Activated CD8-positive, alpha-beta memory T cell treated with anti-CD3 and anti-CD28 coated beads for 48 hours (primary cell): ENCODE measurements at regions not wholly inside any gene's neighbourhood (a gene's known extent, or its start where the extent isn't known, plus 50 kb on each side); places are given as distances from the start of the nearest gene placed in this dataset.

Source experiments
- DNase-seq, 3 experiments: peaks; one replicate each; pipeline ENCODE4 v3.0.0-alpha.2; 2020; ENCODE audit warnings: low read depth in 2 of 3, low spot score in 2 of 3

DNA sequence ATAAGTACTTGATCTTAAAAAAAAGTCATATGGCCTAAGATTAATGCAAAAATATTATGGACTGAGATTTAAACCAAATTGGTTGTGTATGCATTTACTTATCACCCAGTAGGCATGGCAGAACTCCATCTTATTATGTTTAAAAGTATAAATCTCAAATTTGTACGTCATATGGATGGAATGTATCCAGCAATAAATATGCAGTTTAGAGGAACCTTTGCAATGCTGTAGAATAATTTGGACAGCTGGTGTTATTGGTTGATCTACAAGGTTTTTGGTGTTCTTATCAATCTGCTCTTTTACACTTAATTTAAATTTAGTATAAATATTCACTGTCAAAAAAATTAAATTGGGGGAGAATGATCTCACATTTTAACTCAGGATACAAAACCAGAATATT, 640.2 kb downstream of the SATB2 start:
- no peak for DNase-seq

DNA sequence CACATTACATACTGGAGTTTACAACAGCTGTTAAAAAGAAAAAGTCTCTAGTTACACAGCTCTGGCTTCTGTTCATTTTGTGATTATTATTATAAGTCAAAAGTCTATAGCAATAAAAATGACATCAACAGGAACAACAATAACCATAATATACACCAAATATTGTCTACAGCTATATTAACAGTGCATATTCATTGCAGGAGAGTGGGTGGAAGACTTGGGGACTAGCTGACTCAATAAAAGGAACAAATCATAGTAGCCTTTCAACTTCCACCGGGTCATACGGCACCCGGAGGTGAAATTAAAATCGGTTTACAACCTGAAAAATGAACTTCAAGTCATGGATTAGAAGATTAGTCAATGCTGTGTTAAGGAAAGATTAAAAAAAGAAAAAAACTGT, 642.1 kb downstream of the SATB2 start:
- DNase-seq, result no peak

DNA sequence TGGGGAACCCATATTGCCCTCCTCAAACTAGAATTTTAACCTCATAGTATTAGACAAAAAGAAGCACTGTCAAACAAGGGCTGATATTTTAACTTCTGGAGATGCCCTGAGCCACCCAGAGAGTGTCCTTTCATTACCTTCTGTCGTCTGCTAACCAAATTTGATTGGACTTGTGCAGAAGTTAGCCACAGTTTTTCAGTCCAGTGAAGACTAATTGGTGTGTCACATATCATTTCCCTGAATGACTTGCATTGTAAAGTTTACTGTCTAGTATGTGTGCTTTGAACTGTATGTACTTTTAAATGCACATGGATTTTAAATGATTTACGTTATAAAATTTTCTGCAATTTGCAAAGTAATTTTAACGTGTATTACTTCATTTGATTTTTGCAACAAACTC, 646.5 kb downstream of the SATB2 start:
- DNase-seq, result no peak

DNA sequence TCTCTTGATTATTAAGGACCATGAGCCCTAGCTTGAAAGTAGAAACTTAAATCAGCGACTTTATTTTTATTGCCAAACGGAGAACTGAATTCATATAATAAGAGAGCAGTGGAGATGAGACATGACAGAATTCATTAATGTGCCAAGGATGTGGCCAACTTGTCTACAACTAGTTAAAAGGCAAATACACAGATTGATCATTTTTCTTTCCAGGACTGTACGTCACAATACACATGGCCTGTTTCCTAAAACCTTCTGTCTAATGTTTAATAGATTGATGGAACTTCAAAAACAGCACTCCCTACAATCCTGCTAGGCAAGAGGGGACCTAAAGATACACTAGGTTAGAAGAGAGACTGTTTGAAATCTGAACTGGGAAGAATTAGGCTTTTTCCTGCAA, 647.8 kb downstream of the SATB2 start:
- no peak for DNase-seq

DNA sequence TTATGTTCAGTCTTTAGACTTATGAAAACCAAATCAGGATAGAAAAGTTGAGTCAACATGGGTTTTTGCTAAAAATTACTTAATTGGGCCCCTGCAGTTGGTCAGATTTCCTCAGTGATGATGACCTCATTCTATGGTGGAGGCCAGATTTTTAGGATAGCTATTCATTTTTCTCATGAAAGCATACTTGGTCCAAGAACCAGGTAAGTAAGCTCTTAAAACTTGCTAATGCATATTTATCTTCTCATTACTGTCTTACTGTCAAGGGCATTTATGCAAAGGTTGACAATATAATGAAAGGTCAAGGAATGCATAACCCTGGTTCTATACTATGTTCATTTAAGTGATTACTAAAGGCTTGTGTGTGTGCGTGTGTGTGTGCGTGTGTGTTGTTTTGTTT, 650.6 kb downstream of the SATB2 start:
- DNase-seq, result no peak

DNA sequence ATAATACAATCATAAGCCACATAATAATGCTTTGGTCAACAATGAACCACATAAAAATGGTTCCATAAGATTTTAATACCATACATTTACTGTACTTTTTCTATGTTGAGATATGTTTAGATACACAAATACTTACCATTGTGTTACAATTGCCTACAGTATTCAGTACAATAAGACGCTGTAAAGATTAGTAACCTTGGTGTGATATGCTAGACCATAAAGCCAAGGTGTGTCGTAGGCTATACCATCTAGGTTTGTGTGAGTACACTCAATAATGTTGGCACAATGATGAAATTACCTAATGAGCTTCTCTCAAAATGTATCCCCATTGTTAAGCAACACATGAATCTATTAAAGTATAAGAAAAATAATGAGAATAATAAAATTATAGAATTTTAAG, 662.3 kb downstream of the SATB2 start:
- no peak for DNase-seq

DNA sequence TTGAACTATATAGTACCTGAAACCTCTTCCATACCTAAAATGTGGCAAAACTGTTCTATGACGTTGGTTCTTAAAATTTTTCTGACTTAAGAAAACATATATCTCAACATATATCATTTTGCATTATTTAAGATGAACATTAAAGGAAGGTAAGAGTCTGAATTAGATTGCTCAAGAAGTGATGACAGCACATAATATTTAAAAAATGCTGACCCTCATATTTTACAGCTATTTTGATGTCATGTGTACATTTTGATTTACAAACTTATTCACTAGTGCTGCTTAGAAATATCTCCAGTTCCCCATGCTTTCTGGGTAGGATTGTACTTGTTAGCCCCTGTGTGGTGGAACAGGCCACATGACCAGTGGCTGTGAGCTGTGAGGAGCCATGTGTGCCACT, 666.1 kb downstream of the SATB2 start:
- no peak for DNase-seq

DNA sequence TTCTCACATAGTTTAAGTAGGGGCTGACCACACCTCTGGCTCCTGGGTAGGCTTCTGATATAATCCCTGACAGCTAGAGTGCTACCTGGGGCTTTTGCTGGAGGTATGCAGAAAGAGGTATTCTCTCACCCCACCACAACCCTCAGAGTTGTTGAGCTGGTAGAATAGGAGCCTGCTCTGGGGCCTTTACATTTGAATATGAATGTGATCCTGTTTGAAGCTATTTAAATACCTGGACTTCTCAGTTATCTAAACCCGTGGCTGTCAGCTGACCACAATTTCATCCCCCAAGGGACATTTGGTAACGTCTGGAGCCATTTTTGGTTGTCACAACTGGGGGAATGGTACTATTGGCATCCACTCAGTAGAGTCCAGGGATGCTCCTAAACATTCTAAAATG, 669.1 kb downstream of the SATB2 start:
- no peak for DNase-seq

DNA sequence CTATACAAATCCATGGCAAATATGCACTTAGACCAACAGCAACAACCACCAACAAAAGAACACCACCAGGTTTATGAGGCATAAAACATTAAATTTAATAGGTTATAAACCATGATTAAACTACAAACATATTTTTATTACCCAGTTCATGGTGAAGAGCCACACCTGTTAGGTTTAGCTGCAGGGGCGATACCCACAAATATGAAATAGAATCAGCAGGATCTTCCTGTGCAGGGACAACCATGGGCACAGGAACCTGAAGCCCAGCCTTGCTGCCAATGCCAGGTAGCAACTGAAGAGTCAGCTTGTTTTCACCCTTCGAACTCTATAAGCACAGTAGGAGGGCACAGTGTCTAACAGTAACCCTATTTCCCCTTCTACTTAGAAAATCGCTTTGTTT, 675.0 kb downstream of the SATB2 start:
- DNase-seq, result no peak

DNA sequence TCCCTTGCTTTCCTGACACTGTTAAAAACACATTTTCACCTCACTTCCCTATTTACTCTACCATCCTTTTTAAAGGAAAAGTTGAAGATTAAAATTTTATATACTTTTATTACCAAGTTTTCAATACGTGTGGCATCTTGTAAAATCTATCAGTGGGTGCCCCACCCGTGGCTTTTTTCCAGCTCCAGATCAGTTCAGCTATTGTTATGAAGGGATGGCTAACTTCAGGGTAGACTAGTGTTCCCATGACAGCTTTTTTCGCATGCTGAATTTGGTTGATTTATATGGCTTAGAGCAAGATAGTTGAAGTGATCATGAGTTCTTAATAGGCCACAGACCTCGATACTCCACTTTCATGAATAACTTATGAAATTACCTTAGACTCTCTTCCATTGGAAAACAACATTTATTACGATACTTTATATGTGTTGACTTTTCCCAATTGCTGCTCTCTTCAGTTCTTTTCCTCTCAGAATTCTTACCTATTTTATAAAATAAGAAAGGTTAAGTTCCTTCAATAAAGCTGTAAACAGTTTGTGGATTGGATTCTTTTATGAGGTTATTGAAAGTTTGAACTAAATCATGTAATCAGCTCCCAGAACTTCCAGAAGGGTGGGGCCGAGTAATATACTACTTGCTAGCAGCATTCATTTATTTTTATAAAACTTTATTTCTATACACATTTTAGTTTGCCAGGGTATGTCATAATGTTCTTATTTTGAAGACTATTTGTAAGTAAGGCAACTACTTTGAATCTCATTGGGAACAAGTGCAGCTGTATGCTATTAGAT, 680.9 kb downstream of the SATB2 start:
- no peak for DNase-seq

DNA sequence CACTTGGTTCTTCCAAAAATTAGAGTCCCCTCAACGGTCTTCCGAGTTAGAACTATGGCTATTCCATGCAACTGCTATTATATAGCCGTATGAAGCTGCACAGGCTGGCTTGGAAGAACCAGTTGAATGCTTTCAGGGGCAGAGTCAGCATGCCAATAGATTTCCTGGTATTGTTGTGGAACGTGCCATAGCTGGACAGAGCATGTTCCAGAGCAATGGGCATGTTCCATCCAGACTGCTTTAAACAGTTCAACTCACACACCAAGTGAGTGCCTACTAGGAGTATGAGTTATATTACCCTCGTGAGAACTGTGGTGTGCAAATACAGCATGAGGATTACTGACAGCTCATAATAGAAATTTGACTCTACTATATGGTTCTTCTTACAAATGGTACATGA, 682.0 kb downstream of the SATB2 start:
- DNase-seq, result no peak

DNA sequence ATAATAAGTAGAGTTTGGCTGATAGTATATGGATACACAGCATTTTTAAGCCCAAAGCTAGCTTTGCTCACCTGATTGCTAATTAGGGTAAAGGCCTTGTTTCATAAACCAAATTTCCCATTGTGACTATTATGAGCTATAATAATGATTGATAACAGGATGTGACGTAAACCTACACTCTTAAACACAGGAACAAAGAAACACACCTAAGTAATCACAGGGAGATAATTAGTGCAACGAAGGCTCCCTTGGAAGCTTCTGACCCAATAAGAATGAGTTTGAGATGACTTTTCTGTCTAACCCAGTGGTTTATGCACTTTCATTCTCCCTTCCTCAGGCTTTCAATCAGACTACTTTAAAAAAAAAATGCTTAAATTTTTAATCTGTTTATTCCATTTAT, 683.2 kb downstream of the SATB2 start:
- no peak for DNase-seq

DNA sequence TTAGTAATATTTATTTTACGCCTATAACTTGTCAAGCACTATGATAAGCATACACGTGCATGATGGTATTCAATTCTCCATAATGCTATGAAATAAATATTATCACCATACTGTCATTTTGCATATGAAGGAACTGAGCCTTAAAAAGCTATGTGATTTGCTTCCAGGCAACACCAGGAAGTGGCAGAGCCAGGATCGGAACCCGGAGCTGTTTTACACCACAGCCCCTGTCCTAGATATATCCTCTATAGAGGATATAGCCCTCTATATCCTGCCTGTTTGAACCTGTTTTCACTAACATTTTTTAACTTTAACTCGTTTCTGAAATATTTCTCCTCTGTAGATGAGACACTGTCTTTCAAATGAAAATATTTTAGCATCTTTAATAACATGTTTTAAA, 690.0 kb downstream of the SATB2 start:
- DNase-seq, result no peak

DNA sequence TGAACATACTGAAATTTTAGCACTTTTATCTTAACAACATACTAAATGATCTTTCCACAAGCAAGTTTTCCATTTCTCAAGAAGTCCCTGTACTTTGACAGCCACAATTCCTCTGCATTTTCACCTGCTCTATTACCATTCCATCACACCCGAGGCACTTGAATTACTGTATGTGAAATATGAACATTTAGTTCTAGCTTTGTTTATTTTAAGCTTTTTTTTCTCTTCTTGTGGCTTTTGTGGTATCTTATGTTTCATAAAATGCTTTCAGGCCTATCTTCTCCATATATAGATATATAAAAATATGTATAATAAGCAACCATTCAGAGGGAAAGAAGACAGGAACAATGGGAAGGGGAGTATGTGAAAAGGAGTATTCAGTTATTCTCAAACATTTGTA, 693.9 kb downstream of the SATB2 start:
- no peak for DNase-seq

DNA sequence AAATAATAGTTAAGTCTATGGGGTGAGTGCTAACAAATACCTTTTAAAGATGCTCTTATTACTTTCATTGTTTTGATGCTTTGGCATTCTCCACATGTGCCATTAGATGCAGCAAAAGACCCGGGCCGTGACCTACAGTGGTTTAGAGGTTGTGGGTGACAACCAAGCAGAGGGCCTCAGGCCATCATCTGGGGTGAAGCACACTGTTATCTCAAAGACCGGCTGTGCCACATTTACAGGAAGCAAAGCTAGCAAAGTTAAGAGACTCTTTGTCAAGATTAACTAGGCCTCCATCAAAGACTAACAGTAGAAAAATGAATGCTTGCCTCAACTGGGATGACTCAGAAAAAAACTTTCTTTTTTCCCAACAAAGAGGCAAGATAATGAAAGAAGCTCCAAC, 695.3 kb downstream of the SATB2 start:
- DNase-seq, result no peak

DNA sequence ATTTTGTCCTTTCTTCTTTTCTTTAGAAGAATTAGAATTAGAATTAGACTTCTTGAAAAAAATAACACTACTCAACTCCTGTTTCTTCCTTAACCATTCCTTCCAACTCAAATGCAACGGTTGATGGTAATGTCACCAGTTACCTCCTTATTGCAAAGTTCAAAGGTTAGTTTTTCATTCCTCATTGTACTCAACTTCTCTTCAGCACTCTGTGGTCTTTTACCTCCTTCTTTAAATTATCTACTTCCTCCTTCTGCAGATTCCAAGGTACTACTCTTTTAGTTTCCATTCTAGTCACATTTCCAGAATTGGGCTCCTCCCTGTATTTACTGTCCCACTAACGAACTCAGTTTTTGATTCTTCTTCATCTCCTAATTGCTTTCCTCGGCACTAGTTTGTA, 700.7 kb downstream of the SATB2 start:
- no peak for DNase-seq

DNA sequence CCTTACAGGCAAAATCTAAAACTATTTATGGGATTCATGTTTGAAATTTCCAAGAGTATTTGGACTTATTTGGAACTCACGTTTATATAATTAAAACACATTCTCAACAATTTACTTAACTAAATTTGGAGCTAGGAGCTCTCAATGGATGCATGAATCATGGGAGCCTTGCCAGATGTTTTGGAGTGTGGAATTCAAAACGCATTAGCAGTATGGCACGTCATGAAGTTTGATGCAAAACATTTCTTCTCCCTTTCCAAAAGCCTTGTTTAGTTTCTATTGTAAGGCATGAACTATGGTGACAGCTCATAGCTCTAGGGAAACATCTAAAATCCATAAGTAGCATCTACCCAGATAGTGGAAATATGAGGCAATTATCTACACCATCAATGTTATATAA, 701.6 kb downstream of the SATB2 start:
- DNase-seq, result no peak

DNA sequence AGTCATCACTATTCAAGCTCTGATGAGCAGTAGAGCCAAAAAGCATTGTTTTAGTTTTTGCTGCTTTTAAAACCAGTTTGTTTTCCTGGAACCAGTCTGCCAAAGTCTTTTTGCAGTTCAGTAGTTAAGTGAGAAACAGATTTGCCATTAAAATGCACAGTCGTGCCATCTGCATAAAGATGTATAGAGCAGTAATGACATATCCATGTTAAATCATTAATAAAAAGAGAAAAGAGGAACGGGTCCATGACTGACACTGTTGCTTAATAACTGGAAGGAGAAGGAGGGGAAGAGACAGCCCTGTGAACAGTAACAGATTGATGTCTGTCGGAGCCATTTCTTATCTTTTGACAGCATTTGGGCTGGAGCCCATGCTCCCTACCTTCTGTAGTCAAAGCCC, 704.6 kb downstream of the SATB2 start:
- no peak for DNase-seq

DNA sequence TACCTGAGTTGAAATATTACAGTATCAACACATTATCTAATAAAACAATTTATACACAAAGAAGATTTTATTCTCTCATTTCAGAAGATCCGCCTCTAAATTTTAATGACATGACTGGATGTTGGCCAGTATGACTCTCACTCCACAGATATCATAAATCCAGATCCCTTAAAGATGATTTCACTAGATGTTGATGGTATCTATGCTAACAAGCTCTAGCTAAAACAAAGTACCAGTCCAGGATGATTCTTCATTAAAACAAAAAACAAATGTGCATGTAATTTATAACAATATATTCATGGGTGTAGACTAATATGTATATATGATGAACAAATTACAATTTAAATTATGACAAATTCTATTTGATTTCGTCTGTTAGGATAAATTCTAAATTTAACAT, 708.4 kb downstream of the SATB2 start:
- no peak for DNase-seq

DNA sequence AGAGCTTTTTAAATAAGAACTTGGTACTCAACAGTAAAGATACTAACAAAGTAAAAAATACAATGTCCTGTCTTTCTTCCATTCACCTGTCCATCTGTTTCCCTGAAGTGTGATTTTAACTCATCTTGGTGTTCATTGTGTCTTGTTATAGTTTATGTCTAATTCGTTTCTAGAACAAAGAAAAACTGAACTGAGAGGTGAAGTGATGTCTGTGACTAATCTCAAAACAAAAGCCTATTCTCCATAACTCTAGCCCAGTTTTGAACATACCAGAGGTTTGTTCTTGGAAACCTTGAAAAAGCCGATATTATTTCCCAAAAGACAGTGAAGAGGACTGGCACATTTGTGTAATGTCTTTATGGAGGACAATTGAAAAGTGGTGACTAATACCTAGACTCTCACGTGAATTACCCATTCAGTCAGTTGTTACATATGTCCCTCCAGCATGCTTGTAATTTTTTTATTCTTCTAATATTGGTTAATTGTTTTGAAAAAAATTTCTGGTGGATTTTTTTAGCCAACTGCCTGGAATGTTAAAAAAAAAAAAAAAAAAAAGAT, 725.8 kb downstream of the SATB2 start:
- no peak for DNase-seq

DNA sequence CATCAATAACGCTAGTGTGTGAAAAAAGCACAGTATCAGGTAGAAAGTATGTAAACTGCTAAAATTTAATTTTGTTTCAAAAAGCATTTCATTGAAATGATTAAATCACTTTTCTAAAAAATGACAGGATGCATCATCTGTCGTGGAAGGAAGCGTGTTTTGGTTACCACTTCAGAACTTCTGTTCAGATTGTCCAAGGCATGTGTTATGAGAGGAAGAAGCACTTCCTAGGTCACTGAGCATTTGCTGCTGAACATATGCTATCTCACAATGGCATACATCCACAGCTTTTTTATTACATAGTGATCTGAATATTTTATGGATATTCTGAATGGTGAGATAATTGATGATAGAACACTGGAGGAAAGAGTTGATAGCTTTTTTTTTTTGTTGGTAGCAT, 737.5 kb downstream of the SATB2 start:
- DNase-seq, result no peak

DNA sequence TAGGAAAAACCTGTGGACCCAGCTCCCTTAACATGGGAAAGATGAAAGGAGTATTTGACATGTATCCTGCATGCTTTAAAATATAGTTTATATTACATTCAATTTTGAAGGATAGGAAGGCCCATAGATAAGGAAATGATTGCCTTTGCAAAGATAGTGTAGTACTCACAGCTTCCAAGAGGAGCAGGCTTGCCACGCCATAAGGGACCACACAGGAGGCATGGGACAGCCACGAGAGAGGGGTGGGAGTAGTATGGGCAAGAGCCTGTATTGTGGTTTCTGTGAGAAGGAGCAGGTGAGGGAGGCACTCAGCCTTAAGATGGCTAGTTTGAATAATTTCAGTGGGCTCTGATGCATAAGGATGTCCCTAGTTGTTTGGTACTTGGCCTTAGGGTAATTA, 740.3 kb downstream of the SATB2 start:
- no peak for DNase-seq

DNA sequence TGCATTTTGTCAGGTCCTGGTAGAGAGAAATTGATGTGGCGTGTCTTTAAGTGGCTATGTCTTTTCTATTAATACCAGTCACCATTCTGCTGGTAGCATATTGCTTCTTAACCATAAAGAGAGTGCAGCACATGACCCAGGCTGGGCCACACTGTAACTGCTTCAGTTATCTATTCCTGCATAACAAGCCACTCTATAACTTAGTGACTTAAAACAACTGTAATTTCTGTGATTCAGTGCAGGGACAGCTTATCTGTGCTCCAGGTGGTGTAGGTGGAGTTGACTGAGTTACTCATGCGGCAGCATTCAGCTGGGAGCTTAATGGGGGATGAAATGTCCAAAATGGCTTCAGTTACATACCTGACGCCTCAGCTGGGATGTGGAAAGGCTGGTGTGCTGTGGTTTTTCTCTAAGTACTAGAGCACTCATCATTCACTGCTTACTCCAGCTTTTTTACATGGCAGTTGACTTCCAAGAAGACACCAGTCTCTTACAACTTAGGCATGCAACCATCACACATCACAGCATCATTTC, 742.4 kb downstream of the SATB2 start:
- DNase-seq, result no peak
